PC-9 (cell line): ENCODE measurements at regions not wholly inside any gene's neighbourhood (a gene's known extent, or its start where the extent isn't known, plus 50 kb on each side); places are given as distances from the start of the nearest gene placed in this dataset.

Source experiments
- BruUV-seq: library from RNA; stranded (reverse); fragments of 400-500 nt; replicated peaks from 2 replicates; lab custom pipeline; 2021; lab: Mats Ljungman, UMichigan
- CTCF ChIA-PET: fragments of 300-600 bp; sonication (Branson Sonifier 250); formaldehyde crosslinking; loops from one replicate; lab custom pipeline; 2022; ENCODE audit warnings: antibody characterized with exemption; lab: Charles Lee
- POLR2A ChIA-PET: fragments of 300-600 bp; sonication (Branson Sonifier 250); formaldehyde crosslinking; loops from one replicate; lab custom pipeline; 2022; ENCODE audit warnings: antibody characterized with exemption; ENCODE audit not compliant: unreplicated experiment; lab: Charles Lee
- DNase-seq, 2 experiments: peaks; one replicate each; pipeline versions ENCODE4 v3.0.0 to v3.0.0-alpha.2; 2015 to 2022; ENCODE audit warnings: mixed read lengths in 1 of 2
- H2AFZ ChIP-seq: fragments of 200-600 bp; sonication (generic); 2 replicates; pipeline ENCODE4 v1.8.1; 2017; ENCODE audit warnings: antibody characterized with exemption
- H3F3A ChIP-seq: fragments of 200-600 bp; sonication (generic); 2 replicates; pipeline ENCODE4 v1.8.1; 2017; ENCODE audit warnings: antibody characterized with exemption, mild to moderate bottlenecking, low read depth; ENCODE audit not compliant: insufficient read depth
- H3K27ac ChIP-seq: fragments of 200-600 bp; sonication (generic); 2 replicates; pipeline ENCODE4 v1.6.1; 2016; ENCODE audit warnings: mixed run types
- H3K27me3 ChIP-seq: fragments of 200-600 bp; sonication (generic); 2 replicates; pipeline ENCODE4 v1.6.1; 2016; ENCODE audit warnings: low read depth, mixed run types; ENCODE audit not compliant: insufficient read depth
- H3K36me3 ChIP-seq: fragments of 200-600 bp; sonication (generic); 2 replicates; pipeline ENCODE4 v1.6.1; 2016; ENCODE audit warnings: low read depth, mixed run types
- H3K4me1 ChIP-seq: fragments of 200-600 bp; sonication (generic); replicated peaks from 2 replicates; pipeline ENCODE4 v1.6.1; 2016; ENCODE audit warnings: mixed run types; ENCODE audit not compliant: insufficient read depth
- H3K4me2 ChIP-seq: fragments of 200-600 bp; sonication (generic); 2 replicates; pipeline ENCODE4 v1.6.1; 2017; ENCODE audit warnings: mixed run types
- H3K4me3 ChIP-seq: fragments of 200-600 bp; sonication (generic); 2 replicates; pipeline ENCODE4 v1.6.1; 2016; ENCODE audit warnings: mixed run types
- H3K79me2 ChIP-seq: fragments of 200-600 bp; sonication (generic); 2 replicates; pipeline ENCODE4 v1.6.1; 2017; ENCODE audit warnings: low read depth, mixed run types
- H3K9me2 ChIP-seq: fragments of 200-600 bp; sonication (generic); 2 replicates; pipeline ENCODE4 v1.8.1; 2017; ENCODE audit warnings: mild to moderate bottlenecking; ENCODE audit not compliant: insufficient read depth
- H3K9me3 ChIP-seq: fragments of 200-600 bp; sonication (generic); 2 replicates; pipeline ENCODE4 v1.8.1; 2016; ENCODE audit warnings: low read depth; ENCODE audit not compliant: insufficient read depth
- H4K20me1 ChIP-seq: fragments of 200-600 bp; sonication (generic); 2 replicates; pipeline ENCODE4 v1.8.1; 2017; ENCODE audit not compliant: insufficient read depth
- CTCF ChIP-seq: fragments of 200-600 bp; sonication (generic); conservative IDR thresholded peaks from 2 replicates; pipeline ENCODE4 v1.6.1; 2017; ENCODE audit warnings: mixed run types, antibody characterized with exemption, mild to moderate bottlenecking, moderate library complexity
- EZH2 ChIP-seq: fragments of 200-600 bp; sonication (generic); IDR thresholded peaks from 2 replicates; pipeline ENCODE4 v1.8.0; 2017; ENCODE audit warnings: antibody characterized with exemption, low read depth
- intact Hi-C: fragments of 100-400 bp; cut with micrococcal nuclease; formaldehyde crosslinking; loops from one replicate; pipeline ENCODE4 v1.10.0; 2022; ENCODE audit not compliant: unreplicated experiment

- BruUV-seq = no TSS peak
- CTCF ChIA-PET = no interaction called here
Observed at GRCh38 chr16:74188856-74189255, 107.8 kb upstream of the PSMD7 start.

GRCh38 chr16:74186561-74186971 lies 110.0 kb upstream of the PSMD7 start:
- TF ChIP-seq CTCF (no peak), EZH2 (no peak)
- H3F3A ChIP-seq = no peaks in the 10 kb centered on the region
- no peaks in the 10 kb centered on the region for H3K4me1 ChIP-seq
- no peak overlapping the region for H2AFZ ChIP-seq
- H3K79me2 ChIP-seq = no peaks in the 10 kb centered on the region
- no peaks in the 10 kb centered on the region for H3K9me3 ChIP-seq
- H3K4me3 ChIP-seq = no peak overlapping the region
- H3K4me2 ChIP-seq = no peak overlapping the region
- BruUV-seq = no TSS peak
- POLR2A ChIA-PET = no interaction called here
- H3K27ac ChIP-seq = no peak overlapping the region
- no peaks in the 10 kb centered on the region for H4K20me1 ChIP-seq
- CTCF ChIA-PET = no interaction called here
- 0 out of 2 replicates have a peak, but pooled peaks cover 7% of the 10 kb centered on the region for H3K27me3 ChIP-seq
- H3K36me3 ChIP-seq = no peaks in the 10 kb centered on the region
- no peak for DNase-seq
- no peaks in the 10 kb centered on the region for H3K9me2 ChIP-seq
- intact Hi-C loops = no loop called here

More at GRCh38 chr16:74188856-74189255, 107.8 kb upstream of the PSMD7 start:
- H3K4me3 ChIP-seq = no peak overlapping the region
- no peak for TF ChIP-seq EZH2
- TF ChIP-seq CTCF = no peak
- H3K4me2 ChIP-seq = no peak overlapping the region
- H2AFZ ChIP-seq = no peak overlapping the region
- H3K79me2 ChIP-seq = no peaks in the 10 kb centered on the region
- no peaks in the 10 kb centered on the region for H3K9me3 ChIP-seq
- no peaks in the 10 kb centered on the region for H3K36me3 ChIP-seq
- H3K27ac ChIP-seq = no peak overlapping the region
- no peak for DNase-seq
- H3K9me2 ChIP-seq = no peaks in the 10 kb centered on the region
- H3K4me1 ChIP-seq = no peaks in the 10 kb centered on the region
- no peaks in the 10 kb centered on the region for H4K20me1 ChIP-seq
- H3F3A ChIP-seq = no peaks in the 10 kb centered on the region
- H3K27me3 ChIP-seq = peaks cover 13% of the 10 kb centered on the region; the same call in 1 of the 2 replicates
- intact Hi-C loops = no loop called here
- POLR2A ChIA-PET = no interaction called here

- no peaks in the 10 kb centered on the region for H3K9me2 ChIP-seq
- H3F3A ChIP-seq = no peaks in the 10 kb centered on the region
- no peak overlapping the region for H3K27ac ChIP-seq
- 0 out of 2 replicates have a peak, but pooled peaks cover 7% of the 10 kb centered on the region for H3K27me3 ChIP-seq
- no peaks in the 10 kb centered on the region for H3K9me3 ChIP-seq
- H3K4me1 ChIP-seq = no peaks in the 10 kb centered on the region
- no peaks in the 10 kb centered on the region for H4K20me1 ChIP-seq
- POLR2A ChIA-PET = no interaction called here
- intact Hi-C loops = no loop called here
- no peak overlapping the region for H2AFZ ChIP-seq
- CTCF ChIA-PET = no interaction called here
- no peak overlapping the region for H3K4me2 ChIP-seq
- H3K79me2 ChIP-seq = no peaks in the 10 kb centered on the region
- no peaks in the 10 kb centered on the region for H3K36me3 ChIP-seq
- no peak for TF ChIP-seq CTCF
- no peak for TF ChIP-seq EZH2
- no TSS peak for BruUV-seq
- DNase-seq = no peak
- no peak overlapping the region for H3K4me3 ChIP-seq
Observed at GRCh38 chr16:74184839-74185238, 111.8 kb upstream of the PSMD7 start.
